H54 (cell line): ENCODE measurements at regions not wholly inside any gene's neighbourhood (a gene's known extent, or its start where the extent isn't known, plus 50 kb on each side); places are given as distances from the start of the nearest gene placed in this dataset.

Experiments
- DNase-seq: peaks from one replicate; pipeline ENCODE4 v3.0.0; 2011; ENCODE audit warnings: low spot score, mixed read lengths; ENCODE audit not compliant: insufficient read length
- FAIRE-seq: peaks from 3 replicates; lab custom pipeline; 2011; peaks lifted over from hg19 to GRCh38; lab: Jason Lieb, UNC
- POLR2A ChIP-seq: IDR thresholded peaks from 2 replicates; pipeline ENCODE4 v1.6.1; 2011; ENCODE audit warnings: low read depth, mild to moderate bottlenecking, low read length

DNA sequence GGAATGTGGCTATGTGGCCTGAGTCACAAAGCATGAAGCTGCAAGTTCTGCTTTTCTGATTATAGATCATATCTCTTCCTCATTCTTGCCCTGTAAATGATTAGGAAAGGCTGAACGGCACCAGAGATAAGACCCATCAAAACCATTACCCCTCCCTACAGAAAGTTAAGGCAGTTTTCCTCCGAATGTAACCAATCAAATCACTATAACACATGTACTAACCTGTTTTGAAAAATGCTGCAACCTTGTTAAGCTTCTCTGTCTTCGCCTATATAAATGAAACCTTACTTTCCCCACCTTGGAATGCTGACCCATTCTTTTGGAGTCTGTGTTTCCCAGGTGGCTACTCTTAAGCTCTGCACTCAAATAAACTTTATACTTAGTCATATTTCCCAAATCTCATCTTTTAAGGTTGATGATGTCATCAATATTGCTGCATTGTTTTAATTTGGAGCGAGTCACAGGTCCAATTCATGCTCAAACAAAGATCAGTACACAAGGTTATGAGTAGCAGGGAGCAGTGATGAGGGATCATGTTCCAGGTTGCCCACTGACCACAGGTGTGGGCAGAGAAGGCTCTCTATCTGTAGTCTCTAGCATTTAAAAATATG is 662.3 kb downstream of the IRS1 start:
- peak; percentile 23 for FAIRE-seq
- no peak for DNase-seq
- no peak for TF ChIP-seq POLR2A

DNA sequence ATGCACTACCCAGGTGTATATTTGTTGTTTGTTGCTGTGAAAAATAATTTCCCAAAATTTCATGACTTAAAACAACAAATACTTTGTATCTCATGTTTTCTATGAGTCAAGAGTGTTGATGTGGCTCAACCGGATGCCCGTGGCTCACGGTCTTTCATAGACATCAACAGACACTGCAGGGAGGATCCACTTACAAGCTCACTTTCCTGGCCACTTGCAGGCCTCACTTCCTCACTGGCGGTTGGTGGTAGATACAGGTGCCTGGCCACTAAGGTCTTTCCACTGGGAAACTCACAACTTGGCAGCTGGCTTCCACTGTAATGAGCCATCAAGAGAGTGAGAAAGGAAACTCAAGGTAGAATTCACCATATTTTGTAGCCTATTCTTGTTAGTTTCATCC is 662.9 kb downstream of the IRS1 start:
- DNase-seq = no peak
- FAIRE-seq = no peak
- no peak for TF ChIP-seq POLR2A

DNA sequence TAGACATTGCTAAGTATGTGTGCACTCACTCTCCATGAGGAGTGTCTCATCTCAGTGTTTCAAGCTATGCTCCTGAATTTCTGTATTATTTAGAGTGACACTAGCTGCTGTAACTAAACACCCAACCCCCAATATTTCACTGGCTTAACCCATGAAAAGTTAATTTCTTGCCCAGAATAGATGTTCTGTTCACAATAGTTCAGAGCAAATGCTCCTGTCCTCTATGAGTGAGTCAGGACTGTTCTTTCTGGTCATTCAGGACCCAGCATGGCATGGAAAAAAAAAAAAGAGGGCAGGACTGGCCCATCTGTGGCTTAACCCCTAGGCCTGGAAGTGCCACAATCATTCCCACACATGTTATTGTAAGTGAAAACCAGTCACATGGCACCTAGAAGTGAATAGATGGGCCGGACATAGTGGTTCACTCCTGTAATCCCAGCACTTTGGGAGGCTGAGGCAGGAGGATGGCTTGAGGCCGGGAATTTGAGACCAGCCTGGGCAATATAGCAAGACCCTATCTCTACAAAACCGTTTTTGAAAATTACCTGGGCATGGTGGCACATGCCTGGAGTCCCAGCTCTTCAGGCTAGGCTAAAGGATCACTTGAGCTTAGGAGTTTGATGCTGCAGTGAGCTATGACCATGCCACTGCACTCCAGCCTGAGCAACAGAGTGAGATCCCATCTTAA is 663.6 kb downstream of the IRS1 start:
- DNase-seq (no peak), FAIRE-seq (no peak)
- TF ChIP-seq POLR2A = no peak

DNA sequence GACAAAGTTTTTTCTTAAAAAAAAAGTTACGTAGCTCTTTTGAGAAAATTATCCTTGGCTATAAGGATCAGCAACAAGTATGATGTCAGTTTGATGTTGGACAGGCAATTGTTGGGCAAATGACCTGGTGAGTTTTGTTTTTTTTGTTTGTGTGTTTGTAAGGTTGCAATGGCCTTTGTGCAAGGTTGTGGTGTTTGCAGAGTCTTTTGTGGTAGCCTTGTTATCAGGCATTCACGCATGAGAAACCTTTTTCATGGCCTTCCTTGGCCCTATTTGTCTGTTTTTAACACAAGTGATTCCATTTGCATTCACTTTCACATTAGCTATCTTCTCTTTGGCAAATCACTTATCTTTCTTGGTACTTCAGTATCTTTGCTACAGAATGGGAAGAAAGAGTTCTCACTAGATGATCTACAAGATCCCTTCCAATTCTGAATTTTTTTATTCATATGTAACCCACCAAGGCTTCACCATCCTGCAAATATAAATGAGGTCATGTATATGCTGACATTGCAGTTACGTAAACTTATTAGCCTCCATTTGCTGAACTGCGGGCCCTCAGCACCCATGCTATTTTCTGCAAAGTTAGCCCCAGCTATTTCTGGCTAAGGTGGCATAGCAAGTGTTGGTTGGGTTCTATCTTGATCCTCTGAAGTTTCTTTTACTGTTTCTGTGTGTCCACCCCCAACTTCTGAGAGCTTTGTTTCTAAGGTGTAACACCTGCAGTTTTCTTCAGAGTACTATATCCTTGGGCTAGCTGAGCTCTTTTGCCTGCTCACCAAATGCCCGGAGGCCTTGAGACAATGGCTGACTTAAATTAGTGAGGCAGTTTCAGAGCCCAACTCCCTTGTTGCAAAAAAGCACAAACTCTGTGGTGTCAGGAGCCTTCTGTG is 667.1 kb downstream of the IRS1 start:
- no peak for TF ChIP-seq POLR2A
- no peak for DNase-seq
- FAIRE-seq = peak; percentile 6

DNA sequence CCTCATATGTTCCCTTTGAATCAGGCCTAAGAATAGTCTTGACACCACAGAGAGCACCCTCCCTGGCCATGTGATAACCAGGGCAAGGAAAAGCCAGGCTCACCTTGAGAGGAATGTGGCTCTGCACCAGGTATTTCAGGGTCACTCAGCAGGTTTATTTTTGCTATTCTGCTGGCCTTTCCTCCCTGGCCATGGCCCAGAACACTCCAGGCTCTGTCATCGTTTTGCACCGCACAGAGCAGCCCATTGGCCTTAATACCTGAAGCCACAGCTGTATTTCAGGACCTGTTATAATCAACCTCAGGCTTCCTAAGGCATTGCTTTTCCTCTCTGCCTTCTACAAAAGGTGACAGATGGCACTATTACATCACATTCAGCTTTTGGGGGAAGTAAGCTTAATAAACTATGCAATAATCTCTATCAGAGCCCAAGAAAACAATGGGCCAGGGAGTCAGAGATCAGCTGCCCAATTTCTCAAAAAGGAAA is 668.3 kb downstream of the IRS1 start:
- FAIRE-seq (no peak), DNase-seq (no peak)
- no peak for TF ChIP-seq POLR2A

DNA sequence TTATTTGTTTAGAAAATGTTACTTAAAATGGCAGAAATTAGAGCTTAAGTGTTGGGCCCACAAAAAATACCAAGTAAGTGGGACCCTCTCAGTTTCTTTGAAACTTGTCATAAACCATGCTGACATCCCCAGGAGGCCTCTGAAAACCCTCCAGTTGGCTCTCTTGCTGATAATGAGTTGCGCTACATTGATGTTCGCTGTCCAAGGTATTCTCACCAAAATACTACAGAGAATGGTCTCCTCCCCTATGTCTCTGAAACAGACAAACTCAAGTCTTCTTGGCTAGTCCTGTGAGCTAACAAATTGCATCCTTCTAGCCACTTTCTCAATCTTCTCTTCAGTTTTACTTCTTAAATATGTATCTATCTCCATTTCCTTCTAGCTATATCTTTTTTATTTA is 669.4 kb downstream of the IRS1 start:
- no peak for TF ChIP-seq POLR2A
- FAIRE-seq (no peak), DNase-seq (no peak)

DNA sequence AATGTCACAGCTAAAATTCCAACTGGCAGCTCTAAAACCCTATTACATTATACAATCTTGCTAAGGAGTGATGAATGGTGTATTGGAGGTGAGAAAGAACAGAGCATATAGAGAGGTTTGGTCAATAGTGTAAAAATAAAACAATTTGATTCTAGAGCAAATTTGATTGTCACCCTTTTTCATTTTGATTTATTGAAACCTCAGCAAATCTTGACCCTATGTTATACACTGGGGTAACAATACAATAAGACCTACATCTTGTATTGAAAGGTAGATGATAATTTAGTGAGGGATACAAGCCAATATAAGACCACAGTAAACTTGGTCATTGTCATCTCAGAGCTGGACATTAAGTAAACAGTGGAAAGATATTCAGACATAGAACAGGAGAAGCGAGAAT is 671.9 kb downstream of the IRS1 start:
- no peak for DNase-seq
- no peak for TF ChIP-seq POLR2A
- no peak for FAIRE-seq

DNA sequence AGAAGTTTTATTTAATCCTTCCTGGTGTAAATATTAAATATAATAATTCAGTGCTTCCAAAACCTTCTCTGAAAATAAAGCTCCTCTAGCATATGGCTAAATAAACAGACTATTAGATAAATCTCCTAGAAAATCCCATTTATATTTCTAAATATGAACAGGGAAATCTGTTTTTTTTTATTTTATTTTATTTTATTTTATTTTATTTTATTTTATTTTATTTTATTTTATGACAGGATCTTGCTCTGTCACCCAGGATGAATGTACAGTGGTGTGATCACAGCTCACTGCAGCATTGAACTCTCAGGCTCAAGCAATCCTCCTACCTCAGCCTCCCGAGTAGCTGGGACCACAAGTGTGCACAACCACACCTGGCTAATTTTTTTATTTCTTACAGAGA is 673.5 kb downstream of the IRS1 start:
- DNase-seq (no peak), FAIRE-seq (no peak)
- TF ChIP-seq POLR2A = no peak

DNA sequence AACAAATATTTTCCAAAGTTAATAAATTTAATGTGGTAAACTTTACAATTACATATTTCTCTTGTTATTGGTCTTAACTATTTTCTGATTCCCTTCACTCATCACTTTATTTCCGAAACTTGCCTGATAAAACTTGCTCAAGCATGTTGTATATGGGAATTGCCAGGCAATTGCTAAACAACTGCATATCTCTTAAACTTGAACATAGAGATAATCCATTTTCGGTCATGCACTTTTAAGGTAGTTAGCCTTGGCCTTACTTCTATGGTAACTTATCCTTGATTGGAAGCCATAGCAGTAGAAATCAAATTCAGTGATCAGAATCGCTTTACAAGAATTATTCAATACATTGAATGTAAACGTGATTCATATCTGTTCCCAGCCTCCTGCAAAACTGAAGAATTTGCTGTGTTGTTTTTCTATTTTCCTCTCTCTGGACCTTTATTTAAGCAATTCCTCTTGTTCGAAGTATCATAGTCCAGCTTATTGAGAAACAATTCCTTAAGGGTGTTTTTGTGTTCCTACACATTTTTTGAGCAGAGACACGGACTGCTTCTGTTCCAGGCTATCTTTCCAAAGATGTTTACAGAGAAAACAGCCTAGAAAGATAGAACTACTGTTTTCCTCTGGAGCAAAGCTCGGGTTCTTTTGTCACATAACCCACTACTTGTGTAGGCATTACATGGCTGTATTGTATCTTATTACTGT is 674.3 kb downstream of the IRS1 start:
- no peak for DNase-seq
- TF ChIP-seq POLR2A = no peak
- FAIRE-seq = no peak

DNA sequence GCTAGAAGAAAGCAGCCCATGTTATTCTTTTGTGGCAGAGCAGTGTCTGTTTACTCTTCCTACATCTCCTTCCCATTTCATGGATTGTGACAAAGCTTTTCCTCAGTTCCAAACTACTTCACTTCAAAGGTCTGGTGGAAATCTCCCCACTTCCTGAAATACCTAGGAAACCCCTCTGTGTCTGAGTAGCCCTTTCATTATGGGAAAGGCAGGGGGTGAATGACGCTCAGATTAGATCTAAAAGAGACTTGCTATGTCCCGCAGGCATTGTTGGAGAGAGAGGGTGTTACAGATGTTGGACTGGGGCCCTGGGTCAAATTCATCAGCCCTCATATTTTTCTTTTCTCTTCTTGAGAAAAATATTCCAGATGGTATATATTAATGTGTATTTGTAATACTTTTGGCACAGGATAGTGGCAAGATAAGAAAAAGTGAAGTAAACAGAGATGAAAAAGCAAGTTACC is 675.0 kb downstream of the IRS1 start:
- TF ChIP-seq POLR2A = no peak
- FAIRE-seq (no peak), DNase-seq (no peak)

DNA sequence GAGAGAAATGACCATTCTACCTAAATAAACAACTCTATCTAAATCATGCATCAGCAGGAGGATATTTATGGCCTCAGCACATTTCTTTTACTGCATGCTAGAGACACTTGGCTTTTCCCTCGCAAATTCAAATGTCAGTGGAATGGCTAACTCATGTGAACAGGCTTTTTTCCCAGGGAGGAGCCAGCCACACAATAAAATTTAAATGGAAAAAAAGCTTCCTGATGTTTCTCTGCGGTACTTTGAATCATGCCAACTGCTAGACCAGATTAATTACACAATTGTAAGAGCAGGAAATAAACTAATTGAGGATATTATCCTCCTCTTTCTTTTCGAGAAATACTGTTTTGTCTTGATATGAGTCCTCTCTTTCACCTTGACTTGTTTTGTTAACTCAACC is 676.3 kb downstream of the IRS1 start:
- DNase-seq (no peak), FAIRE-seq (no peak)
- no peak for TF ChIP-seq POLR2A

DNA sequence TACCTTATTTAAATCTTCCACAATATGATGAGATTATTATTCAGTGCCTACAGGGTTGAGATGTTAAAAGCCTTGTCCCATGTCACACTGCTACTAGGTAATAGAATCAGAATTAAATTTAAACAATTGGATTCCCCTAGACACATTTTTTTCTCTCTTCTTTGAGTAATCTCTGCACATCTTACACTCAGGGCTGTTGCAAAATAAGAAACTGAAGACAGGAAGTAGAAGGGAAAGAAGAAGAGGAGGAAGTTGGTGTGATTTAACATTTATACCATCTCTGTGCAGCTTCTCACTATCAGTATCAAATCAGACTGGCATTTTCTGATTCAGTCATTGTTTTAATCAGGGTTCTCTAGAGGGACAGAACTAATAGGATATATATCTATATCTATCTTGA is 677.6 kb downstream of the IRS1 start:
- no peak for TF ChIP-seq POLR2A
- DNase-seq (no peak), FAIRE-seq (no peak)

DNA sequence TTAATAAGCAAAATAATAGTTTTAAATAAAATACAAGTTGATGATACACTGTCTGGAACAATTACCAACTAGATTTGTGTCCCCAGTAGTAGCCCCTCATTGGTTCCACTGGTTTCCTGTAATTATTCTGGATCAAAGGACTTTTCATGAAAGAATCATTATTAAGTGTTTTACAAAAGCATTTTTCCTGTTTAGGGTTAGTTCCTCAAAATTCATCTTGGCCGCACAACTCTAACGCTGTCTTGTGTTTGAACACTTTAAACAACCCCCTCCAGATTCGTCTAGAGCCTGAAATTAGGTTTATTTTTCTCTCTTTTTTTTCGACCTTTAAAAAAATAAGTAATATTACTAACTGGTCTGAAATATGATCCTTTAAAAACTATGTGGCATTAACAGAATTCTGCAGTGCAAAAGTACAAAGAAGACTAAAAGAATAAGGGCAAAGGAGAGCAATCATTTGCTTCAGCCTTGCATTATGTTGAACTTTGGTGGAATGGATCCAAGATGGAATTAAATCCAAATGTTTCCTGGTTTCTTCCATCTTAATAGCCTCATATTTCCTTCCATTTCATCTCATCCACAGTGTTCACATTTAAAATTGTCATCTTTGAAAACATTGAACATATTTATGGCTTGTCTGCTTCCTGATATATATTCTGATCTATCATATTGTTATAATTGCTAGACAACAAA is 678.4 kb downstream of the IRS1 start:
- no peak for FAIRE-seq
- DNase-seq = no peak
- TF ChIP-seq POLR2A = no peak
